HG02763 (cell line): ENCODE measurements at regions not wholly inside any gene's neighbourhood (a gene's known extent, or its start where the extent isn't known, plus 50 kb on each side); places are given as distances from the start of the nearest gene placed in this dataset.
"Not testable (repeated sequence)": the region's sequence is repeated elsewhere in the genome, so short reads cannot be mapped to it uniquely, and the experiment has no call there.

Source experiments
- ATAC-seq: cut with Tn5 transposase; IDR thresholded peaks from one replicate; pipeline ENCODE4 v1.9.1; 2021; ENCODE audit warnings: mild to moderate bottlenecking, moderate library complexity; ENCODE audit not compliant: unreplicated experiment

GRCh38 chrX:112946227-112946626 is 105.6 kb upstream of the AMOT start:
- no peak for ATAC-seq

DNA sequence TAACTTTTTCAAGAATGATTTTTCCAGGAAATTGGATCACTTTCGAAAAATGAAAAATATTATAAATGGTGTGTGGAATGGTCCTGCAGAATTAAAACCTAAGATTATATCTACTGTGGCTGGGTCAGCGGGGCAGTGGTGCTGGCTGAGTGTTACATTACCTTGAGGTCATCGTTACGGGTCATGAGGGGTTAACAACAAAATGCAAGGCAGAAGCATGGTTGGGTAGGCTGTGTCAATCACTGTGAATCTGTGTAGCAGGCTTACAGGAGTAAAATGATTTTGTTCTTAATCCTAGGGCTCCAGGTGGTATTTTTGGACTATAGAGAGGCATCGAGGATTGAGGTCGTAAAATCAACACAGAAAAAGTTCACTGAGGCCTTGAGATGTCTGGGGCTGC is 105.2 kb upstream of the AMOT start:
- ATAC-seq: no peak

DNA sequence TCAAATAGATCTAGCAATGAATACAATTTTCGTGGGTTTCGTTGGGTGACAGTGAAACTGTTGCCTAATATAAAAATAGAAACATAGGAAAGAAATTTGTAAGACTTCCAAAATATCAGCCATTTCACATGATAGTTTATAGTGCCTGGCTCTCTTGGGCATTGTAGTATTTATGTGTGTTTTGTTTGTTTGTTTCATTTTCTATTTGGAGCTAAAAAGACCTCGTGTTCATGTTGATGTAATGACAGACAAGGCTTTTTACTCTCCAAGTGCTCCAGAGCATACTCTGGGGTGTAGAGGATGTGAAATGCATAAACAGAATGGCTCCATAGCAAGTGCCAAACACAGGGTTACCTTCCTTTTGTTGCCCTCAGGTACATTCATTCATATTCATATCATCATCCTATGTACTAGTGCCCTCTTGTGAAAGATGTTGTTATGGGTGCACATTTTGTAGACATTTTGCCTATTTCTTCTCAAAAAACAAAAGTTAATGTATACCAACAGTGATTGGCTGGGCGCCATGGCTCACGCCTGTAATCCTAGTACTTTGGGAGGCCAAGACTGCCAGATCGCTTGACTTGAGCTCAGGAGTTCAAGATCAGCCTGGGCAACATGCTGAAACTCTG is 100.7 kb upstream of the AMOT start:
- ATAC-seq: no peak

- no peak for ATAC-seq
These were observed 94.4 kb upstream of the AMOT start for GRCh38 chrX:112935029-112935428.

DNA sequence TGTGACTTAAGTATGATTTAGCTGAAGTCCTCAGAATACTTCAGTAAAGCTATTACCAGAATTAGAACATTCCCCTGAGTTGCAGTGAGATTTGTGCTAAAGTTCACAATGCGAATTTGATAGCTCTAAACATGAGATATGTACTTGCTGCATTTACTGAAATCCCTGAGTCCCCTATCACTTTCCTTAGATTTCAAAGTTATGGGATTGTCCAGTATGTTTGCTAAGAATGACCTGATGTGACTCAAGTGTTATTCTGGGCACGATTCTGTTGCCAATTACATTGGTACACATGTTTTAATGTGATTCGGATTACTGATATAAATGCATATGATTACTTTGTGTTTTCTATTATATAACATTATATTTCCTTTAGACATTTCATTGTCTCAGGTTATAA is 91.3 kb upstream of the AMOT start:
- ATAC-seq: no peak

DNA sequence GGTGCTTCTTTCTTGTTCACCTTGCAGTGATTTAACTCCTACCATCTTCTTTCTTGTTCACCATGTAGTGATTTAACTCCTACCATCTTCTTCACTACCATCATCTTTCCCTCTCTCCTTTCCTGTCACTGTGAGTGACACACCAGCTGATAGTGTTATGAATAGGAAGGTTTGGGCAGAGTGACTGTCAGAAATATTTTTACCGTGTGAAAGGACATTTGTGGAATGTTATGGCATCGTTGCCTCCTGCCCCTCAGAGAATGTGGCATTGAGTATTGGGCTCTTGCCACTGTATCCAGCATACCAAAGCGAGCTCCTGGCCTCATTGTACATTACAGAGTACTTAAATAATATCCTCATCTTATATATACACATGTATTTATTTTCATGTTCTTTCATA is 90.8 kb upstream of the AMOT start:
- ATAC-seq: no peak

DNA sequence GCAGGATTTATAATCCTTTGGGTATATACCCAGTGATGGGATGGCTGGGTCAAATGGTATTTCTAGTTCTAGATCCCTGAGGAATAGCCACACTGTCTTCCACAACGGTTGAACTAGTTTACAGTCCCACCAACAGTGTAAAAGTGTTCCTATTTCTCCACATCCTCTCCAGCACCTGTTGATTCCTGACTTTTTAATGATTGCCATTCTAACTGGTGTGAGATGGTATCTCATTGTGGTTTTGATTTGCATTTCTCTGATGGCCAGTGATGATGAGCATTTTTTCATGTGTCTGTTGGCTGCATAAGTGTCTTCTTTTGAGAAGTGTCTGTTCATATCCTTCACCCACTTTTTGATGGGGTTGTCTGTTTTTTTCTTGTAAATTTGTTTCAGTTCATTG is 82.8 kb upstream of the AMOT start:
- ATAC-seq: not testable (repeated sequence)

DNA sequence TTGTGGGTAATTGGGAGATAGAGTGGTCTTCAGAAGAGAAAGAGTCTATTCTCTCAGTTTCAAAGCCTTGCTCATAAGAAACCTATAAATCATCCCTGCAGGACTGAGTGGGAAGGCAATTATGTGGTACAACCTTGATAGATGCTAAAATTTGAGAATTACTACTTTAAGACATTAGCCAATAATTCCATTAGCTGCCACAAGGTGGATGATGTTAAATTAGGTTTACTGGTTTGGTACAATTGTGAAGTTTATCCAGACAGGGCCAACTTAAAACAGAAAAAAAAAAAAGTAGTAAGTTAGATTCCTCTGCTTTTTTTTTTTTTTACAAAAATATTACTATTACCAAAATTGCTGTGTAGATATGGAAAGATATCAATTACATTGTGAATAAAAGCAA is 73.2 kb upstream of the AMOT start:
- no peak for ATAC-seq

- no peak for ATAC-seq
These were observed 69.8 kb upstream of the AMOT start for GRCh38 chrX:112910418-112910817.

DNA sequence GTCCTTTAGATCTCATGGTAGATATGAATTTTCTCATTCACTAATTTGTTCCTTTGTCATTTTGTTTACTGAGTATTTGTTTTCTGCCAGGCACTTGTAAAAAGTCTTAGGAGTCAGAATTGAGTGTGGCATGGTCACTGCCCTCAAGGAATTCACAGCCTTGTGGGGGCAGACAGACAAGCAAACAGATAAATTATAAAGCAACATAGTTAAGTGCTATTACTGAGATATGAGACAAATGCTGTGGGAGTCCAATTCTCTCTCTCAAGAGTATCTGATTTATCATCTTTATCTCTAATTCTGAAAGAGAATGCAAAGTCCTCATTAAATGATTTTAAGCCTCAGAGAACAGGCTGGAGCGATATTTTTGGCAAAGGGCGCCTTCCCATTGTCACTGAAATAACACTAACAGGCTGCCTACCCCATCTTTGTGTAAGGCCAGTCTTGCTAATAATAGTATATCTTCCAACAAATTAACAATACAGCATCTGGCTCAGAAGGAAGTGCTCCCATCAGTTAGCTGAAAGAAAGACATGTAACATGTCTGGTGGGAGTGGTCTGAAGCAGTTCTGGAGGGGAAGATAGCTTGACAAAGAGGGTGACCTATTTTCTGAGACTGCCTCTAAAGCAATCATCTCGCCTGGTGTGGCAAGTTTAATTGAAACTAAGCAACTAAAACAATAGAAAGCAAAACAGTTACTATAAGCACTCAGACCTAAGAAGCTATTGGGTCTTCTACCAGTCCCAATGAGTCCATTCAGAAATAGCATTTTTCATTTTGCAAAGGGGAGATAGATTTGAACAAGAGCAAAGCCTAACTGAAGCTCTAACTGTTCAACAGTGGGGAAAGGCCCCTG is 61.5 kb upstream of the AMOT start:
- no peak for ATAC-seq

DNA sequence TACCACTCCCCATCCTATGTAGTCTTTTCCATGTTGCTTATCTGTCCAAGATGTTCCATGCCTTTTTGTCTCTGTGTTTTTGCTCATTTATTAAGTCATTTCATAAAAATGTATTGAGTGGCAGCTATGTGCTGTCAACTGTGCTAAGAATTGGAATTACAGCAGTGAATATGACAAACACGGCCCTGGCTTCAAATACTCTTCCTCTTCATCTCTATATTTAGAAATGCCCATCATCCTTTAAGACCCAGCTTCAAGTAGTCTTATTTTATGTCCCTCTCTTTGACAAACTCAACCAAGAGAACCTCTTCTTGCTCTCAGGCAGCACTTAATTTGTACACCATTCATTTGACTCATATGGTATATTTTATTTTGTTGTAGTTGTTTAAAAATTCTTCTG is 55.4 kb upstream of the AMOT start:
- no peak for ATAC-seq
